NCI-H146 treated with DMSO at 0.1 percent for 48 hours (cell line): ENCODE measurements at regions not wholly inside any gene's neighbourhood (a gene's known extent, or its start where the extent isn't known, plus 50 kb on each side); places are given as distances from the start of the nearest gene placed in this dataset.
A peak's percentile ranks its signal among the peaks of the same experiment; 100 is the strongest.

Experiments
- DNase-seq: peaks from one replicate; lab custom pipeline; 2025; ENCODE audit not compliant: unreplicated experiment; lab: John Stamatoyannopoulos, UW

GRCh38 chr16:51035711-51036110 lies 115.4 kb downstream of the SALL1 start:
- no peak for DNase-seq

- no peak for DNase-seq
Measured at GRCh38 chr16:51035110-51035498, 116.0 kb downstream of the SALL1 start.

GRCh38 chr16:51034481-51035109 lies 116.5 kb downstream of the SALL1 start:
- DNase-seq, result peak; percentile 10

GRCh38 chr16:51031598-51031997 lies 119.5 kb downstream of the SALL1 start:
- no peak for DNase-seq

GRCh38 chr16:51030516-51030915 lies 120.6 kb downstream of the SALL1 start:
- DNase-seq, result no peak

GRCh38 chr16:51025588-51026290 lies 125.3 kb downstream of the SALL1 start:
- DNase-seq, result no peak

GRCh38 chr16:51024703-51025102 lies 126.4 kb downstream of the SALL1 start:
- DNase-seq, result peak; percentile 91

- no peak for DNase-seq
Measured at GRCh38 chr16:51022955-51023354, 128.1 kb downstream of the SALL1 start.

- no peak for DNase-seq
Measured at GRCh38 chr16:51019617-51020016, 131.5 kb downstream of the SALL1 start.

- no peak for DNase-seq
Measured at GRCh38 chr16:51017969-51018368, 133.1 kb downstream of the SALL1 start.

- no peak for DNase-seq
Measured at GRCh38 chr16:51012396-51012795, 138.7 kb downstream of the SALL1 start.

GRCh38 chr16:51010817-51011216 lies 140.3 kb downstream of the SALL1 start:
- DNase-seq, result no peak

- DNase-seq, result no peak
Measured at GRCh38 chr16:51009813-51010212, 141.3 kb downstream of the SALL1 start.

GRCh38 chr16:51009359-51009758 lies 141.7 kb downstream of the SALL1 start:
- DNase-seq, result no peak

- DNase-seq, result no peak
Measured at GRCh38 chr16:51008607-51009006, 142.5 kb downstream of the SALL1 start.

GRCh38 chr16:51008037-51008436 lies 143.0 kb downstream of the SALL1 start:
- DNase-seq, result no peak

GRCh38 chr16:51003850-51004566 lies 147.1 kb downstream of the SALL1 start:
- no peak for DNase-seq

- DNase-seq, result no peak
Measured at GRCh38 chr16:51002881-51003490, 148.1 kb downstream of the SALL1 start.

- no peak for DNase-seq
Measured at GRCh38 chr16:50999181-50999580, 151.9 kb downstream of the SALL1 start.

GRCh38 chr16:50998411-50998810 lies 152.7 kb downstream of the SALL1 start:
- DNase-seq, result no peak

- DNase-seq, result peak; percentile 22
Measured at GRCh38 chr16:50997679-50998078, 153.4 kb downstream of the SALL1 start.

- DNase-seq, result peak; percentile 17
Measured at GRCh38 chr16:50996830-50997186, 154.3 kb downstream of the SALL1 start.
